Hindlimb muscle (tissue), 1 donor: ENCODE measurements at regions not wholly inside any gene's neighbourhood (a gene's known extent, or its start where the extent isn't known, plus 50 kb on each side); places are given as distances from the start of the nearest gene placed in this dataset.
"Not testable (repeated sequence)": the region's sequence is repeated elsewhere in the genome, so short reads cannot be mapped to it uniquely, and the experiment has no call there.

Experiments used
- DNase-seq: peaks from one replicate; pipeline ENCODE4 v3.0.0-alpha.2; 2013

DNA sequence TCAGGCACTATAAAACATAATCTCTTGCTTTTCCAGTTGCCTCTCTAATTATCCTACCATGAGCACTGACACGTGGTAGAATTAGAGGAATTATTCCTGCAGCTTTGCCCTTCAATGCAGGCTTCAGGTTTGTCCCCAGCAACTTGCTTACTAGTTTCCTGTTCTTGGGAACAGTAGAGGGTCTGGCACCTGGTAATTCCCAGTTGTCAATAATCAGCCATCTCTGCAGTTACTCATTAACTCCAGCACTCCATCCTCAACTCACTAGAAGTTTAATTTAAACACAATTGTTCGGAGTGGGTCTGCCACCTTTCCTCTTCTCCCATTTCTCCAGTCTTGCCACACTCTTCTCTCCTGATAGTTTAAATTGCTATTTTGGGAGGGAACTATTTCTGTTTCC lies 324.3 kb upstream of the KIAA1217 start:
- no peak for DNase-seq

DNA sequence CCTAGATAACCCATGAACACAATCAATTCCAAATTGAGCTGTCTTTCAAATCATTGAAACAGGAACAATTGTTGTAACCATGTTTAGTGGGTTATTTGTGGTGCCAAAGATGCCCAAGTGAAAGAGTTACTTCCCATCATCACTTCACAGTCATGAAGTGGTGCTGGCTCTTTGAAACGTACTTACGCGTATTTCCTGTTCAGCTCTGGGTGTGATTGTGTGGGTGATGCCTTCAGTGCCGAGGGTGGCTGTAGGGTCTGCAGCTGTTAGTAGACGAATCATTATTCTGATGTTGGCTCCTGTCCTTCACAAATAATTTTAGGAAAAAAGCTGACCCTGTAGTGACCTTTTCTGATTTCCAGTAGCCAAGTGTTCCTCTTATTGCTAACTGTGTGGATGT lies 323.1 kb upstream of the KIAA1217 start:
- DNase-seq, result no peak

DNA sequence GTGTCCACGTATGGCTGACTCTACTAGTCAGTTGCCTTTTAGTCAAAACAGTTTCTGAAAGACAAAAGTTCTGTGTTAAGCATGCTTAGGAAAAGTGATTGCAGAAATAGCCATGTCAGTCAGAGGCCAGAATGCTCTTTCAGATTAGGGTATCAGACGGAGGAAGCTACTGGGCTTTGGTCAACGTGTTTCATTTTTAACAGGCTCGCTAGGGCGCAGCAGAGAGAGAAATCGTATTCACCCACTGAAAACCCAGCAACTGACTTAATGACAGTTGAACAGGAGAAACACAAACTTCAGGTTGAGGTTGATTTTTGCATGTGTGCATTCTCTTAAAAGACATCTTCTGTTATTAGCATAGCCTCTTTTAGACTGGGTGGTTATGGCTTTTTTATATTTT lies 322.6 kb upstream of the KIAA1217 start:
- no peak for DNase-seq

DNA sequence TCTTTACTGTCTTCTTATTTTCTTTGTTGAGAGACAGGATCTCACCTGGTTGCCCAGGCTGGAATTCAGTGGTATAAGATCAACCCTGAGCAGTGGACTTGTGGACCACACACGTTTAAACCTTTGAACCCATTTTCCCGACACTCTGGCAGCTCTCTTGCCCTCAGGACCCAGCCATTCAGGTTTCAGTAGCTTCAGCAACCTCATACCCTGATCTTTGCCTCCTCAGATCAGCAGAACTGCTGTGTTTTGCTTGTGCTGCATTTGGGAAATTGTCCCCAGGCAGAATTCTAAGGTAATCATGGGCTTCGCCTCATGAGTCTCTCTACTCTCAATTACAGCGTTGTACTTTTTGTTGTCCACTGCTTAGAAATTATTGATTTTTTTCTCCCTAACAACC lies 317.6 kb upstream of the KIAA1217 start:
- DNase-seq, result no peak

DNA sequence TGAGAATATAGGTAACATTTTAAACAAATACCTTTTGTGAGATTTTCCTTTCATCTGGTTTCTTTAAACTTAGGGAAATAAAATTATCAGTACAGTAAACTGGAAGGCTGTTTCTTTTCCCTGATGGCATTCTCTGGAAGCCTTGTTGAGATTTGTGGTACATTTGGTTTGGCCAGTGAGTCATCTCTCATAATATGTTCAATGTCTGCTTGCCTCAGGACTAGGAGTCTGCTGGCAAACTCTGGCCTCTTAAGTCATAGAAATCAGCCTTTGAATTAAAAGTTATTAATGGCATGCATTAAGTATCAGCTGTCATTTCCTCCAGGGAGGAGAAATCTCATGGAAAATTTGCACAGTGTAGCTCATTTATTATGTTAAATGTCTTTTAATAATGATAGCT lies 316.6 kb upstream of the KIAA1217 start:
- DNase-seq, result no peak

DNA sequence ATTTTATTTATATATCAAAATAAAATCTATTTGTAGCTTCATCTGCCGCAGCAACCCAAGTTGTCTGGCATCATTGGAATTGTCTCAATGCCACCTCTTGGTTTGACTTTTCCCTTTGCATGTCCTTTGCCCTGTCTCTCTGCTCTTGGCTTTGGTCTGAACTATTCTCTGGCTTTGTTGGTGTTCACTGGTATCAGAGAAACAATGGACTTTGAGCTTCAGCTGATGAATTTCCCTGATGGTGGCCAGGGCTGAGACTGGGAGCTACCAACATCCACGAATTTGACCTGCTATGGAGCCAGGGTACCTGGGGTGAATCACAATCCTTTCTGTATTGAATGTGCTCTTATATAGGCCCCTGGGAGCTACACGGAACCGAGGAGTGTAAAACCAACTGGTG lies 311.7 kb upstream of the KIAA1217 start:
- DNase-seq, result no peak

DNA sequence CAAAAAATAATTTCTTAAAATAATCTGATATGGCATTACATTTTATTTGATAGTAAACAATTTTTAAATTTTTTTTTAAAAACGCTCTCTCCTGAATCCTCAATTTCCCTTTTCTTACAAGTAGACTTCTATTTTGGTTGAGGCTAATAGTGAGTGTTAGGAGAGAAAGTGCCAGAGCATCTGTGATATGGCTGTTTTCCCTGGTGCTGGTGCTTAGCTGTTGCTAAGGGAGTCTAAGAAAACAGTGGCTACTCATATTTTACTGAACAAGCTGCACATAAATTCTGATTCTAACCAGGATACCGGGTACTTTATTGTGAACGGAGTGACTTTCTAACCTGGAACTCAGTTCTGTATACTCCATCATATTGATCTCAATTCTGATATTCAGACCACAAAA lies 311.1 kb upstream of the KIAA1217 start:
- no peak for DNase-seq

DNA sequence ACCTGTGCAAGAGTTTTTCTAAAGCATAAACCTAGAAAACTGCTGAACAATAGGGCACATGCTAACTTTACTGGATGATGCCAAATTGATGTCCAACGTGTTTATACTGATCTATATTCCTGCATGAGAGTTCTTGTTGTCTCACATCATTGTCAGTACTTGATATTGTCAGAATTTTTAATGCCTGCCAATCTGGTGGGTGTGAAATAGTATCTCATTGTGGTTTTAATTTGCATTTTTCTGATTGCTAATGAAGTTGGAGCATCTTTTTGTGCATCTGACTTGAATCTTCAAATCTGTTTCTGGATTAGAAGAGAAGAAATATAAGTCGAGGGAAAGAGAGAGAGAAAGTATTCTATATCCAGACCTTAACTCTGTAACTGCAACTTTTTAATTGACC lies 309.8 kb upstream of the KIAA1217 start:
- no peak for DNase-seq

DNA sequence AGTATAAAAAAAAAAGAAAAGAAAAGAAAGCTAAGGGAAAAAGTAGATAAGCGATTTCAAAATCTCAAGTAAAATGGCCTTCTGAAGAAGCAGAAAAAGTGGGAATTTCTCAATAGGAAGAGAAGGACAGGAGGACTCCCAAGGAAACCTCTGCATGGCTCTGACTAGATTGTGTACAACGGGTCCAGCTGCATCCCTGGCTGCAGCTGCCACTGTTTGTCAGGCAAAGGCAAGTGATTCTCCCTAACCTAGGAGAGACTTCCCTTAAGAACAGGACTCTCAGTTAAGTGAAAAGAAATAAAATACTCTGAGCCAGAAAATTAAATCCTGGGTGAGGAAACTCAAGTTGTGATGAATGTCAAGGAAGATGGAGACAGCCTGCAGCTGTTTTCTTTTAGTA lies 298.6 kb upstream of the KIAA1217 start:
- DNase-seq, result no peak

DNA sequence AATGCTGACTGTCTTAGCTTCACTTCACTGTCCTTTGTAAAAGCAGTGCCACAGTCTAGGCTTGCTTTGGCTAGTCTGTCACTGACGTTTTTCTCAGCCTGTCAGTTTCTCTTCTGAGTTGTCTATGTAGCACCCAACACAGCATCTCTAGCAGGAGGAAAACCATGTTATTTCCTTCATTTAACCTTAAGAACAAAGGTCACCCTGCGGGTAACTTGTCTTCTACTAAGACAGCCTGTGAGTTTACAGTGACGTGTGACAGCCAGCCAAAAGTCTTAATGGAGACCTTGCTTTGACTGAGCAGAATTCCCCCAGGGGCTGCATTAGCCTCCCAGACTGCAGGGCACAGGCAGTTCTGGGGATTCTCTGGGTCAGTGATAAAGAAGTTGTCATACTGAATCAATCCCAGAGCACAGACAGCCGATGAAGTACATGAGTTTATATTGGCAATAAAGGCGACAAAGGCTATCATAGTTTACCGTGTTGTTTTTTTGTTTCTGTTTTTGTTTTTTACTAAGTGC lies 296.0 kb upstream of the KIAA1217 start:
- DNase-seq, result no peak

DNA sequence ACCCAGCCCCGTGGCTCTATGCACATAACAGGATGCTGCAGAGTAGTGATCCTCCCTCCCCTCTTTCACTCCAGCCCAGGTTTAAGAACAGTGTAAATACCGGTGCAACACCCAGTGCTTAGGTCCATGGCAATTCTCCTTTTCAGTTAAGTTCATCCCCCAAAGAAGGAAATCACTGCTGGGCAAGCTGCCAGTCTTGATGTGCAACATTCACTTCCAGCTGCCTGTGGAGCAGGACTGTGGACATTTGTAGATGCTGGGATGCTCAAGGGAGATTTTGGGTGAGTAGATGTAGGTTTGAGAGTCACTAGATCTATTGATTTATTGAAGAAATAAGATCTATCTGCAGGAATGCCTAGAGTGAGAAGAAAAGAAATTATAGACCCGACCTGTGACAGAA lies 294.3 kb upstream of the KIAA1217 start:
- no peak for DNase-seq

DNA sequence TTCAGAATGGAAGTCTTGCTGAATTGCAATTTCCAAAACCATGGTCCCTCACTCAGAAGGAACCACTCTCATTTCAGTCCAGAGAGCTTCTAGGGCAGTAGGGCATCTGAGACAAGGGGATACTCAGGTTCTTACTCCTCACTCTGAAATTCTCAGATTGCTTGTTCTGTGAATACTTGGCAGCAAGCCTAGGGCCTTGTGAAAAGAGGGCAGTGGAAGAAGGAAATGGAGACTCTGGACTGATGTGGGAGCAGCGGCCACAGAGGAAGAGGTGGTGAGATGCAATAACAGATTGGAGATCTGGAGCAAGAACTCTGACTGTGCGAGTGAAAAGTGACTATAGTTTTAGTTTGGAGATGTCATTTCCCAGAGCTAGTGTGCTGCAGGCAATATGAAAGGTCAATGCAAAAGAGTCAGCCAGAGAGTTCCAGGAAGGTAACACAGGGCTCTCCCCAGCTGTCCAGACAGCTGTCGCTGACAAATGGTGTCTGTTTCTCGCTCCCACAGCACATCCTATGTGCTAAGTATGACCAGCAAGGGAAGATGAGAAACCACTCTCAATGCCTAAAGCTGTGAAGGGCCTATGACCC lies 291.6 kb upstream of the KIAA1217 start:
- peak; percentile 22 for DNase-seq

DNA sequence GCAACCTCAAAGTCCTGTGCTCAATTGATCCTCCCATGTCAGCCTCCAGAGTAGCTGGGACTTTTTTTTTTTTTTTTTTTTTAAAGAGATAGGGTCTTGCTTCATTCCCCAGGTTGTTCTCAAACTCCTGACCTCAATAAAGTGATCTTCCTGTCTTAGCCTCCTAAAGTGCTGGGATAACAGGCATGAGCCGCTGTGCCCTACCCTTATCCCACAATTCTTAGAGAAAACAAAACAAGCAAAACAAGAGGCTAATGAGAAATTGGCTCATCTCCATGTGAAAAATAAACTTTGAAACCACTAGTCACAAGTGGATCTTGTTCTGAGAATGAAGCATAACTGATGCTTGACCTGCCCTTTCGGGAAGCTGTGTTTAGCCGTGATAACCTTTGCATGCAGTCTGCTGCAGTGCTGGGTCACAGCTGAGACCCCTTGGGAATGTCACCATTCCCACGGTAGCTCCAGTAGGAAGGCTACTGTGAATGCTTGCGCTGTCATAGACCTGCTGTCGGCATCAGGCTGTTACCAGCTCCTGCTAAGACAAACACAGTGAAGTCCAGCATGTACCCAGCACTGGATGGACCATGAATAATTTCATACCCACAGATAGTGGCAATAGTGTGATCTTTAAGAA lies 290.7 kb upstream of the KIAA1217 start:
- no peak for DNase-seq

DNA sequence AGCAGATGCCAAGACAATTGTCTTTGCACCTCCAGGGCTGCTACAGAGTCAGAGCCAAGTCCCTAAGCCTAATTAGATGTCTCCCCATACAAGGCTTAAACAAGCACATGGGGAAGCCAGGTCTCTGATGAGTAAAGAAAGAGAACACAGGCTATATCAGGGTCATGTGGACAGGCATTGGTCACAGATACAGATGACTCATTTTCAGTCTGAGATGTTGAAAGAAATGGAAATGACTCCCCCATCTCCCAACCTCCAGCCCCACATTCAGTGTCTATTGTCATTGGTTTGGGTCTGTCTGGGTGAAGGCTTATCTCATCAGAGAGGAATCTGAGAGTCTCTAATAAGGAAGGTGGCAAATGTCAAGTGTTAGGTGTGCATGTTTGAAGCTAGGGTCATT lies 290.1 kb upstream of the KIAA1217 start:
- DNase-seq, result no peak

DNA sequence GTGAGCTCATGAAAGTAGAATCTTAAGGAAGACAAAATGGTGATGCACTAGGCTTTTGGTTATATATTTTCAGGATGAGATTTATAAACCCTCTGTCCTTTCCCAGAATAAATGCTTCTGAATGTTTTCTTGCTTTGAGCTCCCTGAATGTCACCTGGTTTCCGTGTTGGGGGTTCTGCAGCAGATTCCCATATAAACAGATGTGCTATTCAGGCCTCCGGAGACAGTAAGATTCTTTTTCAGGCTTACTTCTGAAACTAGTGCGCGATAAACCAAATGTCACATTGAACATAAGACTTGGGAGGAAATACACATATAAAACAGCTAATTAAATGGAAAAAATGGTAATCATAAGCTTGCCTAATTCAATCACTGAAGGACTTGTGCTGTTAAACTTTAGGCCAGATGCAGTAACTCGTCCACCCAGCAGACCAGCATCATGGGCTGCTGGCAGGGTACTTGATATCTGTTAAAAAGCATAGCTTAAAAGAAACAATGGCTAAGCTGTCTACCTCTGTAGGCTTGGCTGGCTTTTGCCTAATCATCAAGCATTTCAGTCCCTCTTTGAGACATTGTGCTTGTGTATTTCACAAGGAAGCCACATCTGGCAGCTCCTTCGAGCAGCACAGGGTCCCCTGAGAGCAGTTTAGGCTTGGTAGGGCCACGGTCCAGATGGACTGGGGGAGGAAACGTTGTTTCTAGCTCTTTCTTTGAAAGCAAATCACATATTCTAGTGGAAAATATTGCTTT lies 281.2 kb upstream of the KIAA1217 start:
- peak; percentile 45 for DNase-seq

DNA sequence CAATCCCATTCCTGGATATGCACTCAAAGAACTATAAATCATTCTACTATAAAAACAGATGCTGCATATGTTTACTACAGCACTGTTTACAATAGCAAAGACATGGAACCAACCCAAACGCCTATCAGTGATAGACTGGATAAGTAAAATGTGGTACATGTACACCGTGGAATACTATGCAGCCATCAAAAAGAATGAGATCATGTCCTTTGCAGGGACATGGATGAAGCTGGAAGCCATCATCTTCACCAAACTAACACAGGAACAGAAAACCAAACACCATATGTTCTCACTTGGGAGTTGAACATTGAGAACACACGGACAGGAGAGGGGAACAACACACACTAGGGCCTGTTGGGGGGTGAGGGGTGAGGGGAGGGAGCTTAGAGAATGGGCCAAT lies 274.9 kb upstream of the KIAA1217 start:
- not testable (repeated sequence) for DNase-seq

DNA sequence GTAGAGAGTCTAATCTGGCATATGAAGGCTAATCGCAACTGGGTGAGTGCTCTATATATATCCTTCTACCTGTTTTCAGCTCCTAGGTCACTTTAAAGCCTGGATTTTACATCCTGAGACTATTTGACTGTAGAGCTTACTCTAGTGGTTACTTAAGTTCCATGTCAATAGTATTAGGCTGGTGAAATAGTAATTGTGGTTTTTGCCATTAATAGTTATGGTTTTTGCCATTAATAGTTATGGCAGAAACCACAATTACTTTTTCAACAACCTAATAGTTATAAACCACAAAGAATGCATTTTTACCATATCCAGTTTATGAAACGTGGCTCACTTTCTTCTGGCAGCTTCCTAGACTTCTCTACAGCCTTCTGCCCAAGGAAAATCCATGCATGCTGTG lies 263.1 kb upstream of the KIAA1217 start:
- no peak for DNase-seq

DNA sequence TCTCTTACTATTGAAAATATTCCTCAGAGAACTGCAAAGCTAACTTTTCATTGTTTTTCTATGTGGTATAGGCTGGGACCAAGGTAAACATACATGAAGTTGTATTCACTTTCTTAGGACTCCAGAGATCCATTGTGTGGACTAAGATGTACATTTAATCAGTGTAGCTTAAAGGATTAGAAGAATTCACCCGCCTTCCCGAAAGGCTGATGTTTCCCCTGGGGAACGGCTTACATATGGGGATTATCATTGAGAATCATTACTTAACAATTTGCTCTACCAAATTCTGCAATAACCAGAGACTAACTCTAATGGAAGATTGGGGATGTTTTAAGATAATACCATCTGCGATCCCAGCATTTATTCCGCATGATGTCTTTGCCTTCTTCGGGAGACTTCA lies 257.1 kb upstream of the KIAA1217 start:
- no peak for DNase-seq

DNA sequence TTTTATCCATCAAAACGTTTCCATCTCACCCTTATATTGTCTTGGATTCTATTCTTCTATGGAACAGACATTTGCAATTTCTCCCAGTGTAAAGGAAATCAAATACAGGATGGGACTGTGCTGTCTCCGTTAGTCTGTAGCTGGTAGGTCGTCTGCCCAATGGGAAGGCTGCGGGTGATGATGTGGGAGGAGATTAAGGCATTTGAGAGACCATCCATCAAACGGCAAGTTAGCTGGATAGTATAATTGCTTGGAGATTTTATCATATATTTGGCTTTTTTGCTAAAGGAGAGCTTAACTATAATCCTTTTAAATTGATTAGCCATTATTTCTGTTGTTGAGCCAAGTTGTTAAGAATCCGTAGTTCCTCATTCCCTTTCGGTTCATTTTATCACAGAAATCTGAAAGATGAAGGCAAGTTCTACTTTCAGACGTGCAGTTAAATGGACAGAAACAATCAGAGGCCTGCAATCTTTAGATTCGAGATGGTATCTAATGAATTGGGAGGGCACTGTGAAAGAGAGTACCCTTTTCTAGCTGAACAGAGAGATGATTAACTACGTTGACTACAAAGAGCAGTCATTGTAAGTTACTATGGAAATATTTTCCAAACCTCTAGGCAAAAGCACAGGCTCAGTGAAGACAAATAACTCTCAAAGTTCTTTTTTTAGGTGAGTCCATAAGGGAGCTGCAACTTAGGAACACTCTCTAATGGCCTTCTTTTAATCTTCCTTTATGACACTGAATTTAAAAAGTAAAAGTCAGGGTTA lies 253.3 kb upstream of the KIAA1217 start:
- no peak for DNase-seq

DNA sequence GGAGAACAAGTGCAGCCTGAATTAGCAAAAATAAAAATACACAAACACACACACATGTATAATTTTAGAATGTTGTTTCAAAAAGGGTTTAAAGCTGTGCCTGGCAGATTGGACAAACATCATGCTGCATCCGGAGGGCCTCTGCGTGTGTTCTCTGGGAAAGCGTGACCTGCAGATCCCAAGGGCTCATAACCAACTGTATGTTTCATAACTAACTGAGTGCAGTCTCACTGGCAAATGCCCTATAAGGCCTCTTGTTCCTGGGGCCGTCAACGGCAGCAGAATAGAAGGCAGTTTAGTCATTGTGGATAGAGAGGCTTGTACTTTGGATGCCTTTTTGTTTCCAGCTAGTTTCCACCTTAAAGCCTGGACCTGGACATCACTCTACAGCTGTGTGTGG lies 243.8 kb upstream of the KIAA1217 start:
- DNase-seq, result no peak

DNA sequence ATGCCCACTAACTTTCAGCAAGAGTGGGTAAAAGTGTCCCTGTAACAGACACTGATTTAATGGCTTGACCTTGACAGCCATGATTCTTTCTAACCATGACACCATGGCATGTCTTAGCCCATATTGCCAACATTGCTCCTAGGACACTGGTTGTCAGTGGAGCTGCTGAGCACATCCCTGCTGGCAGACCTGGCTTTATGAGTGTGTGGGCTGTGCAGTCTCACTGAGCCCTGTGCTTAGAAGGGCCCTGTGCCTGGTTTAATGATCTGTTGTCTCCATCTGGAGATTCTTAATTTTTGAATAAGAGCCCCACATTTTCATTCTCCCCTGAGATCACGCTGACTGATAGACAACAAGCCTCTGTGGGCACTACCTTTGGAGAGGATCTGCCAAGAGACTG lies 243.1 kb upstream of the KIAA1217 start:
- no peak for DNase-seq

DNA sequence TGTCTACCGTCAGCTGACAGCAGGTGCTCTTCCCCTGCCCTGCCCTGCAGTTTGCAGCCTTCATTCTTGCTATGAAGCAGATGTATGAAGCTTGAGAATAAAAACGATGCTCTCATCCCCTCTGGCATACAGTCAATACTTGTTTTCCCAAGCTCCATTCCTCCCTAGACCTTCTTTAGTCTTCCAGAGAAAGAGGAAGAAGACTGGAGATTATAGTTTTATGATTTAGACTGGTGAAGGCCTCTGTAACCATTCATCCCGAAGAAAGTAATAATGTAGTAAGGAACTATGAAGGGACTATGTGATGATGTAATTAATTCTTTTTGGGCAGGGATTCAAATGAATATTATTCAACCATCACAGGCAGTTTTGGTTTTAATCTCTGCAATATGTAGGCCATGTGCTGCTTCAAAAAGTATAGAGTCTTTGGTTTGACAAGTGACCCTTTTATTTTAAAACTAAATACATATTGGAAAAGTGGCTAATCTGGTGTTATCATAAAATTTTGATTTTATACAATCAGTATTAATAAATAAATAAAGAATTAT lies 242.4 kb upstream of the KIAA1217 start:
- no peak for DNase-seq

DNA sequence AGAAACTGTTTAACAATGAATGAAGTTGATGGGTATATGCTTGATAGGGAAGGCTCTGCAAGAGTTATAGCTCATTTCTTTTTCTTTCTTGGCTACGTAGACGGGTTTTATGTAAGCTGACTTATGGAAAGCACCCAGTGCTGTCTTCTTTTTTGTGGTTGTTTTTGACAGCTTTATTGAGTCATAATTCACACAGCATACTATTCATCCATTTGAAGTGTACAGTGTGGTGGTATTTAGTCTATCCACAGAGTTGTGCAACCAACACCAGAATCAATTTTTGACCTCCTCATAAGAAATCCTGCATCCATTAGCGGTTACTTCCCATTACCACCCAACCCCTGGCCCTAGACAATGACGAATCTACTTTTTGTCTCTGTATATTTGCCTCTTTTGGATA lies 240.6 kb upstream of the KIAA1217 start:
- DNase-seq, result no peak
